CD8-positive, alpha-beta memory T cell (primary cell): ENCODE measurements at regions not wholly inside any gene's neighbourhood (a gene's known extent, or its start where the extent isn't known, plus 50 kb on each side); places are given as distances from the start of the nearest gene placed in this dataset.

ENCODE experiments used
- CTCF ChIA-PET: fragments of 350-600 bp; sonication (Branson Sonifier 250); formaldehyde crosslinking; loops from one replicate; lab custom pipeline; 2021; ENCODE audit warnings: antibody characterized with exemption; lab: Charles Lee
- POLR2A ChIA-PET: fragments of 350-600 bp; sonication (Branson Sonifier 250); formaldehyde crosslinking; loops from one replicate; lab custom pipeline; 2021; ENCODE audit warnings: antibody characterized with exemption; lab: Charles Lee
- DNase-seq, 5 donors: peaks; one replicate each; pipeline versions ENCODE4 v3.0.0 to v3.0.0-alpha.2; 2020 to 2022; ENCODE audit warnings: mixed read lengths in 1 of 5
- H3K27ac ChIP-seq: one replicate; pipeline ENCODE4 v1.7.0; 2013; ENCODE audit warnings: low read depth, mild to moderate bottlenecking, low read length, moderate library complexity
- H3K27me3 ChIP-seq: 2 replicates; pipeline ENCODE4 v1.7.0; 2013; ENCODE audit warnings: low read length, mild to moderate bottlenecking; ENCODE audit not compliant: insufficient read depth, poor library complexity, severe bottlenecking
- H3K36me3 ChIP-seq: 2 replicates; pipeline ENCODE4 v1.7.0; 2013; ENCODE audit warnings: mild to moderate bottlenecking, low read length, moderate library complexity; ENCODE audit not compliant: insufficient read depth
- H3K4me1 ChIP-seq: 2 replicates; pipeline ENCODE4 v1.7.0; 2013; ENCODE audit warnings: mild to moderate bottlenecking, low read length, moderate library complexity; ENCODE audit not compliant: insufficient read depth
- H3K4me3 ChIP-seq: 2 replicates; pipeline ENCODE4 v1.7.0; 2013; ENCODE audit warnings: mild to moderate bottlenecking, low read length
- H3K9me3 ChIP-seq: 2 replicates; pipeline ENCODE4 v1.7.0; 2013; ENCODE audit warnings: mild to moderate bottlenecking, low read length
- H3K27ac Mint-ChIP-seq, 8 donors: one replicate each; pipeline ENCODE4 v1.8.0; 2020 to 2021; ENCODE audit warnings: mixed read lengths in 8 of 8, mild to moderate bottlenecking in 6 of 8, inconsistent platforms in 3 of 8, moderate library complexity in 3 of 8
- H3K27me3 Mint-ChIP-seq, 2 donors: one replicate each; pipeline ENCODE4 v1.8.0; 2020 to 2021; ENCODE audit warnings: mixed read lengths in 2 of 2, mild to moderate bottlenecking in 1 of 2, moderate library complexity in 1 of 2
- H3K36me3 Mint-ChIP-seq, 3 donors: one replicate each; pipeline ENCODE4 v1.8.0; 2020 to 2021; ENCODE audit warnings: mixed read lengths in 3 of 3, inconsistent platforms in 1 of 3, mild to moderate bottlenecking in 1 of 3
- H3K4me1 Mint-ChIP-seq, 3 donors: one replicate each; pipeline ENCODE4 v1.8.0; 2020 to 2021; ENCODE audit warnings: mixed read lengths in 3 of 3, inconsistent platforms in 1 of 3, mild to moderate bottlenecking in 1 of 3
- H3K4me3 Mint-ChIP-seq, 7 donors: one replicate each; pipeline ENCODE4 v1.8.0; 2020 to 2021; ENCODE audit warnings: mixed read lengths in 7 of 7, mild to moderate bottlenecking in 6 of 7, moderate library complexity in 4 of 7, inconsistent platforms in 2 of 7
- H3K9me3 Mint-ChIP-seq, 5 donors: one replicate each; pipeline ENCODE4 v1.8.0; 2020 to 2022; ENCODE audit warnings: mixed read lengths in 5 of 5, mild to moderate bottlenecking in 3 of 5, moderate library complexity in 2 of 5, inconsistent platforms in 1 of 5

GRCh38 chr3:115524549-115524948 is 98.8 kb upstream of the GAP43 start:
- POLR2A ChIA-PET = no interaction called here

GRCh38 chr3:115525731-115526130 is 97.6 kb upstream of the GAP43 start:
- POLR2A ChIA-PET = no interaction called here
- peaks cover 0 to 4% (median 2%) of the 10 kb centered on the region in 3 donors for H3K4me1 Mint-ChIP-seq

More at GRCh38 chr3:115524549-115524948, 98.8 kb upstream of the GAP43 start:
- H3K27ac Mint-ChIP-seq = no peak overlapping the region
- peaks cover 0 to 10% (median 4%) of the 10 kb centered on the region in 3 donors for H3K4me1 Mint-ChIP-seq
- no peaks in the 10 kb centered on the region for H3K9me3 ChIP-seq
- no peaks in the 10 kb centered on the region for H3K36me3 Mint-ChIP-seq
- H3K27me3 Mint-ChIP-seq = peaks cover 0 to 7% of the 10 kb centered on the region in 2 donors
- H3K4me1 ChIP-seq = no peaks in the 10 kb centered on the region
- H3K27ac ChIP-seq = no peak overlapping the region
- no peaks in the 10 kb centered on the region for H3K9me3 Mint-ChIP-seq
- no peak overlapping the region for H3K4me3 ChIP-seq
- CTCF ChIA-PET = no interaction called here
- no peak for DNase-seq
- H3K27me3 ChIP-seq = no peaks in the 10 kb centered on the region
- no peak overlapping the region for H3K4me3 Mint-ChIP-seq
- no peaks in the 10 kb centered on the region for H3K36me3 ChIP-seq

GRCh38 chr3:115533218-115533617 is 90.1 kb upstream of the GAP43 start:
- DNase-seq = no peak
- ChIA-PET CTCF (no interaction called here), POLR2A (no interaction called here)
- Mint-ChIP-seq H3K36me3 (no peaks in the 10 kb centered on the region), H3K4me3 (no peak overlapping the region), H3K4me1 (no peaks in the 10 kb centered on the region), H3K9me3 (peaks cover 1 to 13% (median 5%) of the 10 kb centered on the region in 5 donors), H3K27ac (peak overlapping the region in 1 of 8 donors; percentile 14), H3K27me3 (peaks cover 5 to 50% of the 10 kb centered on the region in 2 donors)
- Histone ChIP-seq H3K27me3 (no peaks in the 10 kb centered on the region), H3K4me3 (no peak overlapping the region), H3K9me3 (no peaks in the 10 kb centered on the region), H3K4me1 (no peaks in the 10 kb centered on the region), H3K27ac (no peak overlapping the region), H3K36me3 (no peaks in the 10 kb centered on the region)

More at GRCh38 chr3:115525731-115526130, 97.6 kb upstream of the GAP43 start:
- Mint-ChIP-seq H3K9me3 (peaks cover 0 to 3% (median 0%) of the 10 kb centered on the region in 5 donors), H3K27me3 (peaks cover 4 to 11% of the 10 kb centered on the region in 2 donors), H3K36me3 (no peaks in the 10 kb centered on the region), H3K4me3 (no peak overlapping the region), H3K27ac (no peak overlapping the region)
- DNase-seq = no peak
- Histone ChIP-seq H3K27me3 (no peaks in the 10 kb centered on the region), H3K36me3 (no peaks in the 10 kb centered on the region), H3K4me3 (no peak overlapping the region), H3K27ac (no peak overlapping the region), H3K9me3 (no peaks in the 10 kb centered on the region), H3K4me1 (no peaks in the 10 kb centered on the region)
- CTCF ChIA-PET = no interaction called here

- no peak for DNase-seq
- no peak overlapping the region for H3K27ac Mint-ChIP-seq
- H3K4me3 Mint-ChIP-seq = no peak overlapping the region
- H3K4me3 ChIP-seq = no peak overlapping the region
- ChIA-PET POLR2A (no interaction called here), CTCF (no interaction called here)
- H3K27ac ChIP-seq = no peak overlapping the region
- no peaks in the 10 kb centered on the region for H3K36me3 Mint-ChIP-seq
- no peaks in the 10 kb centered on the region for H3K36me3 ChIP-seq
- peaks cover 5 to 40% of the 10 kb centered on the region in 2 donors for H3K27me3 Mint-ChIP-seq
- no peaks in the 10 kb centered on the region for H3K4me1 Mint-ChIP-seq
- H3K27me3 ChIP-seq = no peaks in the 10 kb centered on the region
- H3K4me1 ChIP-seq = no peaks in the 10 kb centered on the region
- no peaks in the 10 kb centered on the region for H3K9me3 ChIP-seq
- H3K9me3 Mint-ChIP-seq = peaks cover 1 to 7% (median 3%) of the 10 kb centered on the region in 5 donors
Observed at GRCh38 chr3:115536171-115536570, 87.1 kb upstream of the GAP43 start.

GRCh38 chr3:115537669-115538068 is 85.6 kb upstream of the GAP43 start:
- Histone ChIP-seq H3K27ac (no peak overlapping the region), H3K4me3 (no peak overlapping the region), H3K36me3 (no peaks in the 10 kb centered on the region), H3K27me3 (no peaks in the 10 kb centered on the region), H3K9me3 (no peaks in the 10 kb centered on the region), H3K4me1 (no peaks in the 10 kb centered on the region)
- H3K4me3 Mint-ChIP-seq = no peak overlapping the region
- CTCF ChIA-PET = no interaction called here
- H3K27me3 Mint-ChIP-seq = peaks cover 5 to 32% of the 10 kb centered on the region in 2 donors
- no peaks in the 10 kb centered on the region for H3K36me3 Mint-ChIP-seq
- H3K9me3 Mint-ChIP-seq = no peaks in the 10 kb centered on the region
- no peak overlapping the region for H3K27ac Mint-ChIP-seq
- no peak for DNase-seq
- no peaks in the 10 kb centered on the region for H3K4me1 Mint-ChIP-seq
- POLR2A ChIA-PET = no interaction called here

GRCh38 chr3:115547207-115547606 is 76.1 kb upstream of the GAP43 start:
- Mint-ChIP-seq H3K27me3 (peaks cover 6 to 25% of the 10 kb centered on the region in 2 donors), H3K4me1 (no peaks in the 10 kb centered on the region), H3K4me3 (no peak overlapping the region), H3K36me3 (no peaks in the 10 kb centered on the region), H3K27ac (no peak overlapping the region), H3K9me3 (no peaks in the 10 kb centered on the region)
- Histone ChIP-seq H3K9me3 (no peaks in the 10 kb centered on the region), H3K27ac (no peak overlapping the region), H3K27me3 (no peaks in the 10 kb centered on the region), H3K4me3 (no peak overlapping the region), H3K36me3 (no peaks in the 10 kb centered on the region), H3K4me1 (no peaks in the 10 kb centered on the region)
- ChIA-PET CTCF (no interaction called here), POLR2A (no interaction called here)
- no peak for DNase-seq

- no peaks in the 10 kb centered on the region for H3K36me3 Mint-ChIP-seq
- H3K4me1 Mint-ChIP-seq = no peaks in the 10 kb centered on the region
- H3K27ac Mint-ChIP-seq = no peak overlapping the region
- H3K9me3 ChIP-seq = no peaks in the 10 kb centered on the region
- H3K9me3 Mint-ChIP-seq = no peaks in the 10 kb centered on the region
- POLR2A ChIA-PET = no interaction called here
- CTCF ChIA-PET = no interaction called here
- no peak overlapping the region for H3K4me3 ChIP-seq
- H3K27me3 ChIP-seq = no peaks in the 10 kb centered on the region
- no peak overlapping the region for H3K4me3 Mint-ChIP-seq
- H3K36me3 ChIP-seq = no peaks in the 10 kb centered on the region
- H3K27me3 Mint-ChIP-seq = peaks cover 5 to 25% of the 10 kb centered on the region in 2 donors
- H3K27ac ChIP-seq = no peak overlapping the region
- H3K4me1 ChIP-seq = no peaks in the 10 kb centered on the region
- no peak for DNase-seq
Observed at GRCh38 chr3:115548611-115549010, 74.7 kb upstream of the GAP43 start.

GRCh38 chr3:115549071-115549470 is 74.2 kb upstream of the GAP43 start:
- H3K36me3 Mint-ChIP-seq = no peaks in the 10 kb centered on the region
- Histone ChIP-seq H3K27ac (no peak overlapping the region), H3K4me1 (no peaks in the 10 kb centered on the region), H3K4me3 (no peak overlapping the region), H3K9me3 (no peaks in the 10 kb centered on the region), H3K36me3 (no peaks in the 10 kb centered on the region), H3K27me3 (no peaks in the 10 kb centered on the region)
- ChIA-PET CTCF (no interaction called here), POLR2A (no interaction called here)
- no peak overlapping the region for H3K4me3 Mint-ChIP-seq
- DNase-seq = no peak
- peaks cover 5 to 27% of the 10 kb centered on the region in 2 donors for H3K27me3 Mint-ChIP-seq
- no peak overlapping the region for H3K27ac Mint-ChIP-seq
- no peaks in the 10 kb centered on the region for H3K9me3 Mint-ChIP-seq
- no peaks in the 10 kb centered on the region for H3K4me1 Mint-ChIP-seq
